Activated T-cell treated with anti-CD3 and anti-CD28 coated beads for 24 hours (primary cell): ENCODE measurements at regions not wholly inside any gene's neighbourhood (a gene's known extent, or its start where the extent isn't known, plus 50 kb on each side); places are given as distances from the start of the nearest gene placed in this dataset.
"Not testable (repeated sequence)": the region's sequence is repeated elsewhere in the genome, so short reads cannot be mapped to it uniquely, and the experiment has no call there.

Experiments used
- DNase-seq: peaks from one replicate; pipeline ENCODE4 v3.0.0-alpha.2; 2020; ENCODE audit warnings: low read depth

- no peak for DNase-seq
Measured at GRCh38 chr6:22106961-22107360, 189.9 kb downstream of the PRL start.

- DNase-seq, result no peak
Measured at GRCh38 chr6:22108199-22108598, 188.6 kb downstream of the PRL start.

GRCh38 chr6:22110061-22110460 lies 186.8 kb downstream of the PRL start:
- DNase-seq, result no peak

- no peak for DNase-seq
Measured at GRCh38 chr6:22112461-22112860, 184.4 kb downstream of the PRL start.

GRCh38 chr6:22113026-22113766 lies 183.6 kb downstream of the PRL start:
- no peak for DNase-seq

- no peak for DNase-seq
Measured at GRCh38 chr6:22115559-22115958, 181.3 kb downstream of the PRL start.

GRCh38 chr6:22117631-22118030 lies 179.2 kb downstream of the PRL start:
- DNase-seq, result no peak

- DNase-seq, result no peak
Measured at GRCh38 chr6:22119500-22119899, 177.3 kb downstream of the PRL start.

GRCh38 chr6:22124756-22125155 lies 172.1 kb downstream of the PRL start:
- no peak for DNase-seq

GRCh38 chr6:22126910-22127309 lies 169.9 kb downstream of the PRL start:
- DNase-seq, result no peak

- no peak for DNase-seq
Measured at GRCh38 chr6:22129751-22130150, 167.1 kb downstream of the PRL start.

- DNase-seq, result no peak
Measured at GRCh38 chr6:22132656-22133055, 164.2 kb downstream of the PRL start.

- DNase-seq, result no peak
Measured at GRCh38 chr6:22133357-22133756, 163.5 kb downstream of the PRL start.

GRCh38 chr6:22134308-22134707 lies 162.5 kb downstream of the PRL start:
- DNase-seq, result no peak

- DNase-seq, result no peak
Measured at GRCh38 chr6:22135395-22135794, 161.4 kb downstream of the PRL start.

- DNase-seq, result not testable (repeated sequence)
Measured at GRCh38 chr6:22140736-22141135, 156.1 kb downstream of the PRL start.

GRCh38 chr6:22141241-22141745 lies 155.5 kb downstream of the PRL start:
- DNase-seq, result no peak

GRCh38 chr6:22142856-22143255 lies 154.0 kb downstream of the PRL start:
- no peak for DNase-seq

GRCh38 chr6:22145376-22145775 lies 151.5 kb downstream of the PRL start:
- no peak for DNase-seq

GRCh38 chr6:22145823-22146677 lies 150.8 kb downstream of the PRL start:
- DNase-seq, result no peak

- DNase-seq, result no peak
Measured at GRCh38 chr6:22146678-22146930, 150.2 kb downstream of the PRL start.

GRCh38 chr6:22146931-22147701 lies 149.7 kb downstream of the PRL start:
- no peak for DNase-seq
